CD4-positive, alpha-beta T cell treated with Interleukin-10 for 1 hour (primary cell): ENCODE measurements at regions not wholly inside any gene's neighbourhood (a gene's known extent, or its start where the extent isn't known, plus 50 kb on each side); places are given as distances from the start of the nearest gene placed in this dataset.
"Not testable (repeated sequence)": the region's sequence is repeated elsewhere in the genome, so short reads cannot be mapped to it uniquely, and the experiment has no call there.

ENCODE experiments used
- DNase-seq: peaks from one replicate; pipeline ENCODE4 v3.0.0-alpha.2; 2020

GRCh38 chr5:100641833-100642232, 106.7 kb downstream of the FAM174A start:
- no peak for DNase-seq

GRCh38 chr5:100643473-100643872, 108.3 kb downstream of the FAM174A start:
- DNase-seq: no peak

GRCh38 chr5:100644185-100644584, 109.0 kb downstream of the FAM174A start:
- DNase-seq: no peak

GRCh38 chr5:100644776-100645175, 109.6 kb downstream of the FAM174A start:
- no peak for DNase-seq

- no peak for DNase-seq
Measured at GRCh38 chr5:100646011-100646410, 110.8 kb downstream of the FAM174A start.

- DNase-seq: no peak
Measured at GRCh38 chr5:100646691-100647090, 111.5 kb downstream of the FAM174A start.

- DNase-seq: peak; percentile 21
Measured at GRCh38 chr5:100647461-100648230, 112.5 kb downstream of the FAM174A start.

GRCh38 chr5:100654895-100655294, 119.7 kb downstream of the FAM174A start:
- DNase-seq: no peak

- DNase-seq: not testable (repeated sequence)
Measured at GRCh38 chr5:100656771-100657170, 121.6 kb downstream of the FAM174A start.

- DNase-seq: no peak
Measured at GRCh38 chr5:100659080-100659795, 124.1 kb downstream of the FAM174A start.

- DNase-seq: no peak
Measured at GRCh38 chr5:100664140-100664539, 129.0 kb downstream of the FAM174A start.

GRCh38 chr5:100667161-100667630, 132.0 kb downstream of the FAM174A start:
- peak; percentile 55 for DNase-seq

GRCh38 chr5:100668511-100668910, 133.3 kb downstream of the FAM174A start:
- no peak for DNase-seq

GRCh38 chr5:100676817-100677631, 141.8 kb downstream of the FAM174A start:
- no peak for DNase-seq

- DNase-seq: no peak
Measured at GRCh38 chr5:100682625-100683024, 147.5 kb downstream of the FAM174A start.

- no peak for DNase-seq
Measured at GRCh38 chr5:100683881-100684280, 148.7 kb downstream of the FAM174A start.

GRCh38 chr5:100685122-100685521, 149.9 kb downstream of the FAM174A start:
- DNase-seq: not testable (repeated sequence)

- DNase-seq: not testable (repeated sequence)
Measured at GRCh38 chr5:100688834-100689233, 153.7 kb downstream of the FAM174A start.

GRCh38 chr5:100690036-100690560, 154.9 kb downstream of the FAM174A start:
- no peak for DNase-seq

- DNase-seq: no peak
Measured at GRCh38 chr5:100691085-100691484, 155.9 kb downstream of the FAM174A start.

GRCh38 chr5:100691548-100691947, 156.4 kb downstream of the FAM174A start:
- DNase-seq: no peak

GRCh38 chr5:100693481-100693880, 158.3 kb downstream of the FAM174A start:
- DNase-seq: no peak

- no peak for DNase-seq
Measured at GRCh38 chr5:100694100-100694499, 158.9 kb downstream of the FAM174A start.
